Adipocyte (in vitro differentiated cells): ENCODE measurements at regions not wholly inside any gene's neighbourhood (a gene's known extent, or its start where the extent isn't known, plus 50 kb on each side); places are given as distances from the start of the nearest gene placed in this dataset.
A peak's percentile ranks its signal among the peaks of the same experiment; 100 is the strongest.

ENCODE experiments used
- DNase-seq: peaks from one replicate; pipeline ENCODE4 v3.0.0-alpha.2; 2015; ENCODE audit warnings: low read depth
- H3K27me3 ChIP-seq: replicated peaks from 2 replicates; pipeline ENCODE4 v1.7.0; 2013; ENCODE audit warnings: mild to moderate bottlenecking, low read length, moderate library complexity; ENCODE audit not compliant: control insufficient read depth, insufficient read depth
- H3K36me3 ChIP-seq: 2 replicates; pipeline ENCODE4 v1.7.0; 2013; ENCODE audit warnings: low read length, mild to moderate bottlenecking, moderate library complexity; ENCODE audit not compliant: control insufficient read depth, insufficient read depth, severe bottlenecking
- H3K4me1 ChIP-seq: 2 replicates; pipeline ENCODE4 v1.7.0; 2013; ENCODE audit warnings: mild to moderate bottlenecking, low read length, moderate library complexity; ENCODE audit not compliant: control insufficient read depth, insufficient read depth
- H3K4me3 ChIP-seq: 2 replicates; pipeline ENCODE4 v1.7.0; 2013; ENCODE audit warnings: mild to moderate bottlenecking, low read length, moderate library complexity
- H3K9ac ChIP-seq: 2 replicates; pipeline ENCODE4 v1.7.0; 2013; ENCODE audit warnings: mild to moderate bottlenecking, low read length, moderate library complexity
- H3K9me3 ChIP-seq: 2 replicates; pipeline ENCODE4 v1.7.0; 2013; ENCODE audit warnings: mild to moderate bottlenecking, low read length, moderate library complexity; ENCODE audit not compliant: control insufficient read depth

GRCh38 chr3:174403831-174404230 is 455.3 kb upstream of the NAALADL2 start:
- Histone ChIP-seq H3K4me1 (peaks cover 7% of the 10 kb centered on the region), H3K9me3 (peaks cover 4% of the 10 kb centered on the region), H3K36me3 (no peaks in the 10 kb centered on the region), H3K4me3 (no peak overlapping the region), H3K9ac (no peak overlapping the region), H3K27me3 (no peaks in the 10 kb centered on the region)
- DNase-seq, result no peak

- Histone ChIP-seq H3K4me3 (no peak overlapping the region), H3K36me3 (no peaks in the 10 kb centered on the region), H3K9ac (no peak overlapping the region), H3K9me3 (no peaks in the 10 kb centered on the region), H3K4me1 (peaks cover 7% of the 10 kb centered on the region), H3K27me3 (no peaks in the 10 kb centered on the region)
- peak; percentile 34 for DNase-seq
These were observed 450.8 kb upstream of the NAALADL2 start for GRCh38 chr3:174408310-174408709.

GRCh38 chr3:174409086-174409743 is 449.9 kb upstream of the NAALADL2 start:
- no peak overlapping the region for H3K4me3 ChIP-seq
- H3K27me3 ChIP-seq, result no peaks in the 10 kb centered on the region
- H3K9ac ChIP-seq, result no peak overlapping the region
- no peaks in the 10 kb centered on the region for H3K9me3 ChIP-seq
- H3K36me3 ChIP-seq, result no peaks in the 10 kb centered on the region
- no peak for DNase-seq
- H3K4me1 ChIP-seq, result peaks cover 7% of the 10 kb centered on the region

GRCh38 chr3:174413062-174413912 is 445.8 kb upstream of the NAALADL2 start:
- Histone ChIP-seq H3K9ac (no peak overlapping the region), H3K36me3 (no peaks in the 10 kb centered on the region), H3K4me3 (no peak overlapping the region), H3K4me1 (no peaks in the 10 kb centered on the region), H3K27me3 (no peaks in the 10 kb centered on the region), H3K9me3 (no peaks in the 10 kb centered on the region)
- DNase-seq, result no peak

- Histone ChIP-seq H3K36me3 (no peaks in the 10 kb centered on the region), H3K4me1 (no peaks in the 10 kb centered on the region), H3K9ac (no peak overlapping the region), H3K4me3 (no peak overlapping the region), H3K9me3 (no peaks in the 10 kb centered on the region), H3K27me3 (no peaks in the 10 kb centered on the region)
- DNase-seq, result no peak
These were observed 444.2 kb upstream of the NAALADL2 start for GRCh38 chr3:174414902-174415301.

- Histone ChIP-seq H3K9me3 (no peaks in the 10 kb centered on the region), H3K4me3 (no peak overlapping the region), H3K9ac (no peak overlapping the region), H3K36me3 (no peaks in the 10 kb centered on the region), H3K4me1 (no peaks in the 10 kb centered on the region), H3K27me3 (no peaks in the 10 kb centered on the region)
- no peak for DNase-seq
These were observed 441.6 kb upstream of the NAALADL2 start for GRCh38 chr3:174417573-174417972.

- no peak for DNase-seq
- Histone ChIP-seq H3K36me3 (no peaks in the 10 kb centered on the region), H3K27me3 (no peaks in the 10 kb centered on the region), H3K9ac (no peak overlapping the region), H3K4me3 (no peak overlapping the region), H3K9me3 (no peaks in the 10 kb centered on the region), H3K4me1 (no peaks in the 10 kb centered on the region)
These were observed 439.9 kb upstream of the NAALADL2 start for GRCh38 chr3:174419216-174419615.

GRCh38 chr3:174423936-174424335 is 435.2 kb upstream of the NAALADL2 start:
- Histone ChIP-seq H3K4me1 (no peaks in the 10 kb centered on the region), H3K27me3 (no peaks in the 10 kb centered on the region), H3K4me3 (no peak overlapping the region), H3K36me3 (no peaks in the 10 kb centered on the region), H3K9ac (no peak overlapping the region), H3K9me3 (no peaks in the 10 kb centered on the region)
- DNase-seq, result no peak

GRCh38 chr3:174424656-174425055 is 434.5 kb upstream of the NAALADL2 start:
- Histone ChIP-seq H3K27me3 (no peaks in the 10 kb centered on the region), H3K36me3 (no peaks in the 10 kb centered on the region), H3K9ac (no peak overlapping the region), H3K4me1 (no peaks in the 10 kb centered on the region), H3K9me3 (no peaks in the 10 kb centered on the region), H3K4me3 (no peak overlapping the region)
- DNase-seq, result no peak

GRCh38 chr3:174425422-174425821 is 433.7 kb upstream of the NAALADL2 start:
- DNase-seq, result no peak
- Histone ChIP-seq H3K4me3 (no peak overlapping the region), H3K9ac (no peak overlapping the region), H3K27me3 (no peaks in the 10 kb centered on the region), H3K4me1 (no peaks in the 10 kb centered on the region), H3K9me3 (no peaks in the 10 kb centered on the region), H3K36me3 (no peaks in the 10 kb centered on the region)

GRCh38 chr3:174430986-174431385 is 428.1 kb upstream of the NAALADL2 start:
- Histone ChIP-seq H3K9me3 (peaks cover 4% of the 10 kb centered on the region), H3K4me3 (no peak overlapping the region), H3K4me1 (no peaks in the 10 kb centered on the region), H3K36me3 (no peaks in the 10 kb centered on the region), H3K27me3 (no peaks in the 10 kb centered on the region), H3K9ac (no peak overlapping the region)
- DNase-seq, result no peak
